ENCODE measurements at regions not wholly inside any gene's neighbourhood (a gene's known extent, or its start where the extent isn't known, plus 50 kb on each side); places are given as distances from the start of the nearest gene placed in this dataset.

DNA sequence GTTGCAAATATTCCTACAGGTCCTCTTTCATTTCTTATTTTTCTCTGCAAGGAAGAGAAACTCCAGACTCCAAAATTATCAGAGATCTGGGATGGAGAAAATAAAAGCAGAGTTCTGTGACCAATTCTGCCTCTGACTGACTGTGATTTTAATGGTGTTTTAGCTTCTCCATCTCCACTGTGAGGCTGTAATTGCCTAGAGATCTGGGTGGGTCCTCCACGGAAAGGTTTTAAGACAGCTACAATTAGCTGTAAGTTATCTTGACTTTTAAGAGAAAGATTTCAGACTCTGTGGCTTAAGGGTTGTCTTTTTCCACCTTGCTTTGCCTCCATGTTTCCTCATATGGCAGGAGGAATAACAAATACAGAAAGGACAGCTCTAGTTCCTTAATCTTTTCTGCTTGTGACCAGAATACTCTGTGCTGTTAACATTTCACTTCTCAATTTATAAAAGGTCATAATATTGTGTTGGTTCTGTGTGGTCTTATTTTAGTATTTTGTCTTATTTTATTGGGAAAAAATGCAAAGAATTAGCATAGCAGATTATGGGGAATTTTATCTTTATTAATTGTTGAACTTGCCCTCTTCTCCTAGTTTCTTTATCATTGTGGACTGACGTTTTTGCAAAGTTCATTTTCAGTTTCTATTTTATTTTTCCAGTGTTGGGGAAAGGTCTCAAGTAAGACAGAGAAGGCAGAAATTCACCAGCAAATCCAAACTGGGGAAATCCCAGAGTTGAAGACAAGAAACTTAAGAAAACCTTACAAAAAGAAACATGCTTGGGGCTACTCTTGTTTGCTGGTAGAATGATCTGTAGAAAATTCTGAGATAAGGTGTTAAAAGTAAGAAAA lies 157.9 kb downstream of the RAP2B start:
- Histone ChIP-seq H3K27ac (ENCODE audit: insufficient read depth, low read depth, low read length) (no peak overlapping the region), H3K4me2 (ENCODE audit: insufficient read depth, low read length) (no peak overlapping the region), H4K20me1 (replicated peaks; ENCODE audit: control insufficient read depth, extremely low read depth, insufficient read depth, low read length) (no peaks in the 10 kb centered on the region), H3K27me3 (ENCODE audit: control insufficient read depth in 2 of 2, insufficient read depth in 2 of 2, low read length in 2 of 2) (no peaks in the 10 kb centered on the region), H3K9ac (replicated peaks; ENCODE audit: extremely low read depth, insufficient read depth, low read length) (no peak overlapping the region), H3K9me1 (replicated peaks; ENCODE audit: control insufficient read depth, extremely low read depth, insufficient read depth, low read length) (no peaks in the 10 kb centered on the region), H2AFZ (ENCODE audit: low read depth, low read length) (peak overlapping the region; percentile 69), H3K36me3 (ENCODE audit: control insufficient read depth in 2 of 2, extremely low read depth in 1 of 2, insufficient read depth in 2 of 2, low read length in 2 of 2) (no peaks in the 10 kb centered on the region), H3K79me2 (ENCODE audit: control insufficient read depth, insufficient read depth, low read length) (no peaks in the 10 kb centered on the region), H3K4me1 (ENCODE audit: control insufficient read depth, extremely low read depth, insufficient read depth, low read length) (no peaks in the 10 kb centered on the region), H3K9me3 (replicated peaks; ENCODE audit: control insufficient read depth, insufficient read depth, low read length) (no peaks in the 10 kb centered on the region), H3K4me3 (replicated peaks in 1 of 3; ENCODE audit: insufficient read depth in 1 of 3, low read depth in 1 of 3, low read length in 3 of 3) (no peak overlapping the region)
- FAIRE-seq (no peak), DNase-seq (ENCODE audit: low read depth, low spot score) (no peak)
- ChIA-PET POLR2A (no interaction called here), CTCF (no interaction called here)
- intact Hi-C loops (cut with micrococcal nuclease), result no loop called here
- dilution Hi-C loops (cut with MboI; ENCODE audit: extremely low pct_ligation_motif_present, low sequenced_read_pairs), result no loop called here
- no TSS peak for BruUV-seq (replicated peaks)
- TF ChIP-seq, protein P1, sequence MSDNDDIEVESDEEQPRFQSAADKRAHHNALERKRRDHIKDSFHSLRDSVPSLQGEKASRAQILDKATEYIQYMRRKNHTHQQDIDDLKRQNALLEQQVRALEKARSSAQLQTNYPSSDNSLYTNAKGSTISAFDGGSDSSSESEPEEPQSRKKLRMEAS (IDR thresholded peaks at IDR 0.05; ENCODE audit: insufficient read depth, insufficient read length), result no peak
- TF ChIP-seq POLR2A (IDR thresholded peaks at IDR 0.05; ENCODE audit: low read depth, low read length), result no peak
- no peak for TF ChIP-seq GATA2 (IDR thresholded peaks at IDR 0.05; ENCODE audit: insufficient read depth, insufficient read length, low read depth, low read length)
- no peak for TF ChIP-seq JUN (IDR thresholded peaks at IDR 0.05; ENCODE audit: borderline replicate concordance, insufficient read depth, insufficient read length, low read depth)
- no peak for TF ChIP-seq FOS (IDR thresholded peaks at IDR 0.05; ENCODE audit: borderline replicate concordance, insufficient read depth, low read length)
- TF ChIP-seq EZH2 (IDR thresholded peaks at IDR 0.05; ENCODE audit: borderline replicate concordance, low read depth, low read length, severe bottlenecking), result no peak
- TF ChIP-seq POLR2AphosphoS5 (IDR thresholded peaks at IDR 0.05; ENCODE audit: insufficient read depth, low read depth, low read length), result no peak
- TF ChIP-seq, protein P2, sequence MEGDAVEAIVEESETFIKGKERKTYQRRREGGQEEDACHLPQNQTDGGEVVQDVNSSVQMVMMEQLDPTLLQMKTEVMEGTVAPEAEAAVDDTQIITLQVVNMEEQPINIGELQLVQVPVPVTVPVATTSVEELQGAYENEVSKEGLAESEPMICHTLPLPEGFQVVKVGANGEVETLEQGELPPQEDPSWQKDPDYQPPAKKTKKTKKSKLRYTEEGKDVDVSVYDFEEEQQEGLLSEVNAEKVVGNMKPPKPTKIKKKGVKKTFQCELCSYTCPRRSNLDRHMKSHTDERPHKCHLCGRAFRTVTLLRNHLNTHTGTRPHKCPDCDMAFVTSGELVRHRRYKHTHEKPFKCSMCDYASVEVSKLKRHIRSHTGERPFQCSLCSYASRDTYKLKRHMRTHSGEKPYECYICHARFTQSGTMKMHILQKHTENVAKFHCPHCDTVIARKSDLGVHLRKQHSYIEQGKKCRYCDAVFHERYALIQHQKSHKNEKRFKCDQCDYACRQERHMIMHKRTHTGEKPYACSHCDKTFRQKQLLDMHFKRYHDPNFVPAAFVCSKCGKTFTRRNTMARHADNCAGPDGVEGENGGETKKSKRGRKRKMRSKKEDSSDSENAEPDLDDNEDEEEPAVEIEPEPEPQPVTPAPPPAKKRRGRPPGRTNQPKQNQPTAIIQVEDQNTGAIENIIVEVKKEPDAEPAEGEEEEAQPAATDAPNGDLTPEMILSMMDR (IDR thresholded peaks at IDR 0.05; ENCODE audit: extremely low read depth in 1 of 2, insufficient read depth in 1 of 2, low read depth in 1 of 2, low read length in 2 of 2), result no peak
